HUDEP-2 (cell line): ENCODE measurements at regions not wholly inside any gene's neighbourhood (a gene's known extent, or its start where the extent isn't known, plus 50 kb on each side); places are given as distances from the start of the nearest gene placed in this dataset.
"Not testable (repeated sequence)": the region's sequence is repeated elsewhere in the genome, so short reads cannot be mapped to it uniquely, and the experiment has no call there.

ENCODE experiments used
- DNase-seq, 76 experiments: peaks; one replicate each; lab custom pipeline; 2025; ENCODE audit not compliant: unreplicated experiment in 76 of 76; lab: John Stamatoyannopoulos, UW

DNA sequence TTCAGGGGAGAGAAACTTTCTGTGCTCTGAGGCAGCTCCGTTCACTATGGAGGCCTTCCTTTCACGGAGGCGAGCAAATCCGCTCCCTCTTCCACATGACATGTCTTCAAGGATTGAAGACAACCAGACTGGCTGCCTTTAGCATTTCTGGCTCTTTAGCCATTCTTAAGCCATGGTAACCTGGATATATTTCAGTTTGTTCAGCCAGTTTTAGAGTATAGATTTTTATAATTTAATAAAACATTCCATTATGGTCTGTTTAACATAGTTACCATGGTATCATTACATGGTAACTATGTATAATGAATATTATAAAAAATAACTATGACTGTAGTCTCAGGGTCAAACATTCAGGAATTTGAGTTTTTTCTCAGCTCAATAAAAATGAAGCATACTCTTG lies 54.2 kb upstream of the NFIA start:
- DNase-seq, result no peak

DNA sequence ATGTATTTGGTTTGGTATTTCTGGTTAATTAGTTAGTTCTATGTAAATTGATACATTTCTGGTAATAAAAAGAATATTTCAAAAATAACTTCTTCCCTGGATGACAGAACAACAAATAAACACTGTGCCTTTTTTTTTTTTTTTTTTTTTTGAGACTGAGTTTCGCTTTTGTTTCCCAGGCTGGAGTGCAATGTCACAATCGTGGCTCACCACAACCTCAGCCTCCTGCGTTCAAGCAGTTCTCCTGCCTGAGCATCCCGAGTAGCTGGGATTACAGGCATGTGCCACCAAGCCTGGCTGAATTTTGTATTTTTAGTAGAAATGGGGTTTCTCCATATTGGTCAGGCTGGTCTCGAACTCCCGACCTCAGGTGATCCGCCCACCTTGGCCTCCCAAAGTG lies 64.3 kb upstream of the NFIA start:
- DNase-seq, result not testable (repeated sequence)

DNA sequence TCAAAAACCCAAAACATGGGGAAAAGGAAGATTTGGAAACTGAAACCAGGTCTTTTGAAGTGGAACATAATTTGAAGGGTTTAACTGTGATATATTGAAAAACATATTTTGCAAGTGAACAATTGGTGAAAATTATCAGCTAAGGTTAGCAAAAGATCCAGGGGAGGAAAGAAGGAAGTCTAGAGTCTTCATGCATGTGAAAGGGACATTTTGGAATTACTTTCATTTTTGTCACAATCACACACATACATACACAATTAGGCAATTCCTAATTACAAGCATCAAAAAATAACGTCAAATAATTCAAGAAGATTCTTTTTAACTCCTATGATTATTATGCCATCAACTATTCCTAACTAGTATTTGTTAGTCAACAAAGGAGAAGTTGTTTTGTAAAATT lies 64.7 kb upstream of the NFIA start:
- no peak for DNase-seq

DNA sequence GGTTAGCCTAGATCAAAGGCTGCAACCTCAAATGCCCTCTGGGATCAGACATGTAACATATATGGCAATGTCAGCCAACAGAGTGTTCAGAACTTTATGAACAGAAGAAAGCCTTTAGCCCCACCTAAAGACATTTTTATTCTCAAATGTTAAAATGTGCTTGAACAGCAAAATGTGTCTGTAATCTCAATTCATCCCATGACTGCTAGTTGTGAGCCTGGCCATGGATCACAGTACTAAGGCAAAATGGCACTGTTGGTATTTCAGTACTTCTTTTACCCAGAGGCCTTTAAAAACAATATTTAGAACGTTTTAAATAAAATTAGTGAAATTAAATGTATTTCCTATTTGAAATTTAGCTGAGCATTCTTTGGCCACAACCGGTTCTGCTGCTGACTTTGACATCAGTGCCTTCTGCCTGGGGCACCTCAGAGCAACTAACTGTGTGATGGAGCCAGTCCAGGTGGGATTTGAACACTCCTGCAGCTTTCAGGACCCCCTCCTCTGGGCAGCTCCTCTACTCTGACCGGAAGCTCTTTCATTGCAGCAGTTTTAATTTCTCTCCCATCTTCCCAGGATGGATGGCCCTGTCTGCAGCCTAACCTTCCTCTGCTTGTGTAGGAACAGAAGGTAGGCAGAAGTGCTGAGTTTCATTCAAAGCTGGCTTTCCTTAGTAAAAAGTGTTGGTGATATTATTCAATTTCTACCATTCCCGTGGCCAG lies 68.3 kb upstream of the NFIA start:
- DNase-seq, result peak in 1 of 76 experiments; percentile 22

DNA sequence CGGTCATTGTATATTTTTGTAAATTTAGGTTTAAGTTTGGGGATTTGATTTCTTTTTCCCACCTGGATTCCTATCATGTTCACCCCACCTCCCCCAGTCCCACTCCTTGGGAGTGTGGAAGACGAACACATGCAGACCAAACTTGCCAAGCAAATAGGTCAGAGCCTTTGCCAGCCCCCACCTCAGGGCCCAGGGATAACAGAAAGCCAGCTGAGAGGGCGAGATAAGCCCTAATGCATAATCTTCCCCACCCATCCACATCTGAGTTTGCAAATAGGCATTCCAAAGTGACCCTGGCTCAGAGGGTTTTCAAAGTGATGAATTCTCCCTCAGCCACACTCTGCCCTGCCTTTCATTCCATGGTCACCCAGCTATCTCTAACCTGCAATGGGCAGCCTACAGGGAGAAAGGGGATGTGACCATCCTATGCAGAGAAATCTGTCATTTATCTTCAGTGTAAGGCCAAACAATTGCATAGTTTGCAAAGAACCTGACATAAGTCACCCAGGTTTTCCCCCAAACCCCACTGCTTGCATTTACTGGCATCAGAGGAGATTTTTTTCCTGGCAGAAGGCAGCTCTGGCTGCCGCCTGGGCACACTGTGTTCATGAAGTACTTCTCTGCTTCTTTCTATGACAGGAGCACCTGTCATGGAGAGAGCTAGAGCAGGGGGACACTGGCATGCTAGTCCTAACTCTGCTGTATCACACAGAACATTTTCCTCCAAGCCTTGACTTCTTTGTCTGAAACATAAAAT lies 69.0 kb upstream of the NFIA start:
- DNase-seq, result peak in 75 of 76 experiments; percentile 16 to 91 (median 75)

DNA sequence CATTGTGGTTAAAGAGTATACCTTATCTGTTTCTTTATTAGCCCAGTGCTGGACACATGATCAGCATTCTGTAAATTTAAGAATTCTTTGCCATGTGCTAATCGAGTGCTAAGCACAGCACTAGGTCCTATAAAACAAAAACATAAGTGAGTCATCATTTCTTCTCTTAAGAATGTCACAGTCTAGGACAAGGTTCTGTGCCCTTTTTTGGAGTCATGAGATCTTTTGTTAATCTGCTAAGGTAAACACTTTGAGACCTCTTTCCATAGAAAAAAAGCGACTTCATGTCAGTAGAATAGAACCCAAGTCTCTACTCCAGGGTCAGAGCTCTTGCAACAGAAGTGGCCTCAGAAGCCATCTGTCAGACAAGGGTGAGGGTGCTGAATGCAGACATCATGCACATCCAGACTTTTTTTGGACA lies 70.0 kb upstream of the NFIA start:
- DNase-seq, result peak in 2 of 76 experiments; percentile 9 to 15

DNA sequence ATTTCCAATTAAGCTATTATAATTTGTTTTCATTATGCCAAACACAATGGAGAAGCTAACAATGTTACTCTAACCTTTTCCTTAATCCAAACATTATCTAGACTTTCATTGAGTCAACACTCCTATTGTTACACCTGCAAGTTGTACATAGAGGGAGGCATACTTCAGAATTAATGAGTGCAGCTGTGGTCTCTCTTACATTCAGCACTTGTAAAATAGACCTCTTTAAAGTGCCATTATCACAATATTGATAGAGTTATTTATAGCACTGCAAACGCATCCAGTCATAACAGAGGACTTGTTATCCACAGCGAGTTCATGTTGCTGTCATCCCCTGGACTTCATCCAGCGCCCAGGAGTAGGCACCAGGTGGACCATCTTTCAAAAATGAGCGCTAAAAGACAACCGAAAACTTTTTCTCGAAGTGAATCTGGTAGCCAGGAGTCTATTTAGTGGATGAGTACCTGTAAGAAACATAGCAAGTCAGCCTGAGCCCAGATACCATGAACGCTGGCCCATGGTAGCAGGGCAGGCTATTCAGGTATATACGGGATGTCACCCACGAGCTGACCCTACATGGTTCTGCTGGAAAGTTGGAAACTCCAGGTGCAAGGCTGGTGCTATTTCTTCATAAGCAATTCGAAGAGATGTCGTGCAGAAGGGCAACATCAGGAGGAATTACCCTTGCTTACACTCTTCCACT lies 70.6 kb upstream of the NFIA start:
- DNase-seq, result no peak

DNA sequence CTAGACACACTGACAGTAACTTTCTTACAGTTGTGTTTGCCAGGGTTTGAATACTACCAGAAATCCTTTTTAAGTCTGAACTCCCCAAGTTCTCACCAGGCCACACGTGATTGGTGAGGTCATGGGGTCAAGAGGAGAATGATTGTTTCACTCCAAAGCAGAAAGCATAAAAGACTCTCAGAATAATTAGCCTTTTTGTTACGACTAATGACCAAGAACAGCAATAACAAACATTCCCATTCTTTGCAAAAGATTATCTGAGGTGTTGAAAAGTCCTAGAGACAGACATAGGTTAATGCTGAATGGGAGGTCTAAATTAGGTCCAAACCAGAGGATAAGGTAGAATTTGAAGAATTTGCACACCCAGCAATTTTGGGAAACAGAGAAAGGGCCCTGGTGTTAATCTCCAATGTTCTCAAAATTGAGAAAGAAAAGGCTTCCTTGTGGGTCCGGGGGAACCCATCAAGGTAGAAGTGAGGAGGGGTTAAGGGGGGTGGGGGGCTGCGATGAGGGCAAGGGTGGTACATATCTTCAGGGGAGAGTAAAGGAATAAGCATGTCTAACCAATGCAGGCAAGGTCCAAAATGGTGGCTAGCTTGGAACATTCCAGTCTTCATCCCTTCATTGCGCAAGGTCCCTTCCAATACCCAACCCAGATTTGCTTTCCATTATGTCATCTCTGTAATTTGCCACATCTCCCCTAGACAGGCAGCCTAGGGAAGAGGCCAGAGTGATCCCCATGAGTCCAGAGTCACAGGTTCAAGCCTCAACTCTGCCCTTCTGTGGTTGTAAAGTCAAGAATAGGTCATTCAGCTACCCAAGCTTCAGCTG lies 74.6 kb upstream of the NFIA start:
- no peak for DNase-seq

DNA sequence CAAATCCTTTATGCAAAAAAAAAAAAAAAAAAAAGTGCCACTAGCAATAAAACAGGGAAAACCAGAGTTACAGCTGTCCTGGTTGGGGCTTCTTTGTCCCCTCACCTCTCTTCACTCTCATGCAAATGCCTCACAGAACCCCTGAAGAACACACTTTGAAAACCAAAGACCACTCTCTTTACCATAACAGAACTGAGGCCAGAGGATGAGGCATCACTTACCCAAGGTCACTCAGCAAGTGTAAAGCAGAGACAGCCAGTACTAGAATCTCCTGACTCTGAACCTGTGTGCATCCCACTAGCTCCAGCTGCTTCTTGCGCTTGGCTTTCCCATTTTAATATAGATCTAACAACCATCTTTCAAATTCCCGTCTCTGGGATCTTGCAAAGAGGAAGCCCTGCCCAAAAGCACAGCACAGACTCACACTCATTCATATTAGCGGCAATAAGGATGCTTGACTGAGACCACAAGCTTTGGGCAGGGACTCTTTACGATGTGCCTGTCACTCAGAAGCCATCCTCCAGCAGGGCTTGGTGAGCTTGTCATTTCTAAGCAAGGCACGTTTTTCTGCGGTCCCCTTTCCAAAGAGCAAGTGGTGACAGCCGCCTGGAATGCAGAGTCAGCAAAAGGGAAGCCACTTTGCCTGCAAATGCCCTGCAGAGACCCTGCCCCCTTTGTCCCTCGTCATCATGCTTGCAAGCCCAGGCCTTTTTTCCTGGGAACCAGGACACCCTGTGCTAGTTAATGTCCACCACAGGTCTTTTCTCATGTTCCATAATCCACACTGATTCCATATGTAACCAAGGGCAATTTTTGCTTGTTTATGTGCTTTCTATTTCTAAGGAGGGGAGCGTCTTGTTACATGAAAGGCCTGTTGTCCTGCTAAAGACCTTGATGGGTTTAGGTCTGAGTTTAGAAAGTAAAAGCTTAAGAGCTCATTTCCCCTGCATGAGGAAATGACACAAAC lies 76.5 kb upstream of the NFIA start:
- no peak for DNase-seq

DNA sequence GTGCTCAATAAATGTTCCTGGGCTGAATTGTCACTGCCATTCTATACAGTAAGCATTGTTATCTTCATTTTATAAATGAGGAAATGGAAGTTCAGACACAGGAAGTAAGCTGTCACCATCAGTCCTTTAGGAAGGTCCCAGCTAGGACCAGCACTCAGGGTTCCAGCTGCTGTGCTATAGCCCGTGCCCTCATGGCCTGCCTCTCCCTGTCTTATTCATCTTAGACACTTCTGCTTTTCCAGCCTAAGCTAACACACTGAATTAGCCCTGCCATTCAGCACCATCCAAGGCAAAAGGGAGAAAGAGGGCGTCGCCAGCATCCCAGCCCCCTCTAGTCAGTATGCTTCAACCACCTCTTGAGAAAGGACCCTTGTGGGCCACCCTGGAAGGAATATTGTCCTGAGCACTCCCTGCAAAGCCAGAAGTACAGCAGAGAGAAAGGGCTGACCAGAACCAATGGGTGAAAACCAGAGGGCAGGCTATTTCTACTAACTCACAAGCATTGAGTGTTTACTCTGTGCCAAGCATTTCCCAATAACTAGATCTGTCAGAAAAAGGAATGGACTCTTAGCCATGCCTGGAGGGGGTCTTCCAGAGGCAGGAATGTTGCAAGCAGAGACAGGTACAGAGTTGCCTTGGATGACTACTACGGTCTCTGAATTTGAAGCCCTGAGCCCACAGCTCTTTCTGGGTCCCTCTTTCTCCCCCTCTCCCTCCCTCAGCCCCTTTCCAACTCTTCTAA lies 77.9 kb upstream of the NFIA start:
- DNase-seq, result no peak

DNA sequence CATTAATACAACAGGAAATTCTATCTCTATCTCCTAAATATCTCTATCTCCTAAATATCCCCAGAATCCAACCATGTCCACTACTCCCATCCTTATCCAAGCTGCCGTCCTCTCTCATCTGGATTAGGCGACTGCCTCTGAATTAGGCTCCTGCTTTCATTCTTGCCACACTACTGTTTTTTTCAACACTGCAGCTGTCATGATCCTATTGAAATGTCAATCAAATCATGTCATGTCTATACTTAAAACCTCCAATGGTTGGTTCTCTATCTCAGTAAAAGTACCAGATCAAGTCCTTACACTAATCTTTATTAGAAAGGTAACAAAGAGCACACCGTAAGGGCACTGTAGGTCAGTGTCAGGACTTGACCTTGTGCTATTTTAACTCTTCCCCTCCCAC lies 82.0 kb upstream of the NFIA start:
- DNase-seq, result no peak

DNA sequence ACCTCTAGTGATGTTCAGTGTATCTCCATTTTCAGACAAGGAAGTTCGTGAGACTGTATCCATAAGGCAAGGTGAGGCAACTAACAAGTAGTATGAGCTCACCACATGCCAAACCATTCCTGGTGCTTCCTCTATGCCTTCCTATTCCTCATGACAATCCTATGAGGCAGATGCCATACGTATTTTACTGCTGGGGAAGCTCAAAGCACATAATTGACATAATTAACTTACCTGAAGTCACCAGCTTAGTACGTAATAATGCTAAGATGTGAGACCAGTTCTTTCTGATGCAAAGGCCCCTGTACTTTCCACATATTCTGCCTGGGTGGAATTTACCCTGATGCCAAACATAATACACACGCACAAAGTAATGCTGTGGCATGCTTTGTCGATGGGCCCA lies 83.6 kb upstream of the NFIA start:
- DNase-seq, result no peak

DNA sequence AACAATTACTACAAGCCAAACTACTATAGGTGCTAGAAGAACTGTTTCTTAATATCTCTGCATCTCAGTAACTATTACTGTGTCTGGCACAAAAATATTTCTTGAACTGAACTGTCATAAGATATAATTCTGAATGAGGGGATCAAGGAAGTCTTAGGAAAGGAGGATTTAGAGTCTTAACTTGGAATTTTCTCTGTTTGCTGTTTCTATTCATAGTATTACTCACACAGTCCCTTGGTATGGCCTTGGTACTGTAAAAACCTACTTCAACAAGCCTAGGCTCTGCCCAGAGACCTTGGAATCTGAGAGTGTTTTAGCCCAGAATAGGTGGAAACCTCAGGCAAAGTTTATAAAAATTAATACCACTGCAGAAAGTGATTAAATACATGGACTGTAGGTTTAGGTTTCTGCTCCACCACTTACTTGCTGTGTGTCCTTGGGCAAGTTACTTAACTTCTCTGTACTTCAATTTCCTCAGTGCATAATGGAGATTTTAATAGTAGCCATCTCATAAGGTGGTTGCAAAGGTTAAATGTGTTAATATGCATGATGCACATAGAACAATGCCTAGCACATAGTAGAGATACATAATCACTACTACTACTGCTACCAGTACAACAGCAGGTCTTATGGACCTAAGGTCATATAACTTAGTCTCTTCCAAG lies 87.4 kb upstream of the NFIA start:
- DNase-seq, result no peak

DNA sequence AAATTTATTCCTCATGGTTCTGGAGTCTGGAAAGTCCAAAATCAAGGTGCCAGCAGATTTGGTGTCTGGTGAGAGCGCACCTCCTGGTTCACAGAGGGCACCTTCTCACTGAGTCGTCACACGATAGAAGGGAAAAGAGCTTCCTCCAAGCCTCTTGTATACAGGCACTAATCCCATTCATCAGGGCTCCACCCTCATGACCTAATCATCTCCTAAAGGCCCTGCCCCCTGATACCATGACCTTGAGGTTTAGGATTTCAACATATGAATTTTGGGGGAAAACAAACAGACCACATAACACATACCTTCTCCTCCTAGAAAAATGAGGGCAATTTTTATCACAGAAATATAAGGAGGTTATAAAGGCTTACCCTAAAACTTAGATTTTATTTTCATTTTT lies 88.0 kb upstream of the NFIA start:
- peak in 1 of 76 experiments; percentile 5 for DNase-seq

DNA sequence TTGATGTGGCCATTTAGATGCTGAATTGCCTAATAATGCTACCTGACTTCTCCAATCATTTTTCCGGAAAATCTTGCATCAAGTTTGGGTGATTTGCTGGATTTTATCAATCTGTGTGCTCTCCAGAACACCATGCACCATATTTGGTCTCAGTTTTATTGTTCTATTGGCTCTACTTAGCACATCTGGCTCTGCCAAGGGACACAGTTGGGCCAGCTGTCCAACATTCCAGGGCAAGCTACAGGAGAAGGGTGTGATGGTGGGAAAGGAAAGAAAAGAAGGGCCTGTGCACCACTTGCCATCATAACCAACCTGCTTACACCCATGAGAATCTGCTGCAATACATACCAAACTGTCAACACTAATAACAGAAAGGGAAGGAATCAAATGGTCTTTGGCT lies 90.2 kb upstream of the NFIA start:
- DNase-seq, result no peak

DNA sequence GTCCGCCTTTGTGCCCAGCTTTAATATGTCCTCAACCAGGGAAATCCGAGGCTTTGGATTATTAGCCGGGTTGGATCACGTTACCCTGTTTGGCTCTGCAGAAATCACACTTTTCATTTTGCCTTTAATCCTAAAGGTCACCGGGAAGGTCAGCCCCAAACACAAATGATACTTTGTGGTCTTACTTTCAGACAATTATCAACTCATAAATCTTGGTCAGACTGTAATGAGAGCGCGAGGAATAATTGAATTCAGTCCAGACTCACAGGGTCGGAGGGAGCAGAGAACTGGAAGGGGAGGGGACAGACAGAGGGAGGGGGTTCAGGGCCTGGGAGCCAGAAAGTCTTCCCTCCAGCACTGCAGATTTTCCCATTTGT lies 91.7 kb upstream of the NFIA start:
- DNase-seq, result no peak

DNA sequence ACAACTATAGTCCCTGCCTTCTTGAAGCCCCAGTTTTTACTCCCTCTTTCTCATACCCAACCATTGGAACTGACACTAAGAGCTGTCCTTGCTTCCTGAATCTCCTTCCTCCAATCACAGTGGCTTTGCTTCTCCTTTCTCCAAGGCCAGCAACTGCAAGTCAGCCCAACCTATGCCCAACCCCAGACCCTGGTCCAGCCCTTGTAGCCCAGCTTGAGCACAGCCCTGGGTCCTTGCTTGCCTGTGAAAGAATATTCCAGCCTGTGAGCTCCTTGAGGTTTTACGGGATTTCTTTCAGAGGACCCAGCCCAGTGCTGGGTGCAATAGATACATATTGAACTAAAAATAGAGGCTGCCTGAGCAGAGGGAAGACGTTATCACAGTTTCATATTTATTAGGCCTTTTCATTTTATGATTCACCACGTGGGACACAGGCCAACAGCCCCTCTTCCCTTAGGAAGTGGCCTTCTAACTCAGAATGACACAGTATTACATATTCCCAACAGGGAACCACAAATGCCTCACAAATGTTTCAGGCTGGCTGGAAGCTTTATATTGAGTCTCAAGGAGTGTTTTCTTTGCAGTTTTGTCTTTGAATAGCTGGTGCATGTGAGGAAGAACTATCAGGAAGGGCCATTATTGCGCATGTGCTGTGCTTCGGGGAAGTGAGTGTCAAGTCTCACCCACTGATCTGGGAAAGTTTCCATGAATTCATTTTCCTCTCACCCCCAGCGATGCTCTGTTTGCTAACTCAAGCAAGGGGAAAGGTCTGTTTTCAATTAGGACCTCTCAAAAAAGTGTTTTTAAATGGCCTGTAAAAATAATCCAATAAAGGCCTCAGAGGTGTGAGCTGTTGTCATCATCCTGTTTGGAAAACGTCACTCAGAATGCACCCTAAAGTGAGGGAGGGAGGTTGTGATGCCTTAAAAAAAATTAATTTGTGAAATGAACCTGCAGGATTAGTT lies 92.3 kb upstream of the NFIA start:
- DNase-seq, result no peak
